ENCODE measurements at regions not wholly inside any gene's neighbourhood (a gene's known extent, or its start where the extent isn't known, plus 50 kb on each side); places are given as distances from the start of the nearest gene placed in this dataset.
"Not testable (repeated sequence)": the region's sequence is repeated elsewhere in the genome, so short reads cannot be mapped to it uniquely, and the experiment has no call there.

DNA sequence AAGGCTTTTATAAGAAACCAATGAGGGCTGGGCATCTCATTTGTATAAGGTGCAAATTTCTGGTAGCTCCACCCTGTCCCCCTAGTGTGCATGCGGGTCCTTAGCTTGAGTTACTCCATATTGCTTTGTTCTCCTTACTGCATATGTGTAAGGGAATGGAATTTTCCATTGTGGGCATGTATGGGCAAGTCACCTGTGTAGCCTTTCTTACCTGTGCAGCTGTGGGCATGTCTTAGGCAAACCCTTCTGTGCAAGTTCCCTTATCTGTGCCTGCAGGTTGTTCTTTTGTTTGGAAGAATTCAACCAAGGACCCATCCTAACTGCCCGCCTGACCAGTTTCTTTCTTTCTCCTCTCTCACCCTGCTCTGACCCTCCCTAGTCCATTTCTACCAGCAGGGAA, 122.8 kb upstream of the HS3ST4 start:
- Histone ChIP-seq H3K27ac (ENCODE audit: low read depth, low read length, poor library complexity, severe bottlenecking) (no peak overlapping the region), H3K36me3 (ENCODE audit: insufficient read depth, low read length) (no peaks in the 10 kb centered on the region), H4K20me1 (ENCODE audit: insufficient read depth, low read length) (no peaks in the 10 kb centered on the region), H3K4me3 (ENCODE audit: low read depth, low read length, poor library complexity, severe bottlenecking) (no peak overlapping the region), H3K9ac (ENCODE audit: low read length) (no peak overlapping the region), H3K27me3 (ENCODE audit: insufficient read depth, low read length) (no peaks in the 10 kb centered on the region), H3F3A (ENCODE audit: insufficient read depth, low read length) (no peaks in the 10 kb centered on the region), H2AFZ (ENCODE audit: low read length) (no peak overlapping the region), H3K9me2 (ENCODE audit: low read depth, low read length) (no peaks in the 10 kb centered on the region), H3K4me1 (ENCODE audit: insufficient read depth, low read length, severe bottlenecking) (no peaks in the 10 kb centered on the region), H3K9me3 (ENCODE audit: low read length) (no peaks in the 10 kb centered on the region), H3K4me2 (ENCODE audit: low read length) (no peak overlapping the region), H3K79me2 (ENCODE audit: insufficient read depth, low read length) (no peaks in the 10 kb centered on the region)
- TF ChIP-seq, protein P1, sequence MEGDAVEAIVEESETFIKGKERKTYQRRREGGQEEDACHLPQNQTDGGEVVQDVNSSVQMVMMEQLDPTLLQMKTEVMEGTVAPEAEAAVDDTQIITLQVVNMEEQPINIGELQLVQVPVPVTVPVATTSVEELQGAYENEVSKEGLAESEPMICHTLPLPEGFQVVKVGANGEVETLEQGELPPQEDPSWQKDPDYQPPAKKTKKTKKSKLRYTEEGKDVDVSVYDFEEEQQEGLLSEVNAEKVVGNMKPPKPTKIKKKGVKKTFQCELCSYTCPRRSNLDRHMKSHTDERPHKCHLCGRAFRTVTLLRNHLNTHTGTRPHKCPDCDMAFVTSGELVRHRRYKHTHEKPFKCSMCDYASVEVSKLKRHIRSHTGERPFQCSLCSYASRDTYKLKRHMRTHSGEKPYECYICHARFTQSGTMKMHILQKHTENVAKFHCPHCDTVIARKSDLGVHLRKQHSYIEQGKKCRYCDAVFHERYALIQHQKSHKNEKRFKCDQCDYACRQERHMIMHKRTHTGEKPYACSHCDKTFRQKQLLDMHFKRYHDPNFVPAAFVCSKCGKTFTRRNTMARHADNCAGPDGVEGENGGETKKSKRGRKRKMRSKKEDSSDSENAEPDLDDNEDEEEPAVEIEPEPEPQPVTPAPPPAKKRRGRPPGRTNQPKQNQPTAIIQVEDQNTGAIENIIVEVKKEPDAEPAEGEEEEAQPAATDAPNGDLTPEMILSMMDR (IDR thresholded peaks at IDR 0.05; ENCODE audit: low read length), result no peak
- no peak for TF ChIP-seq EZH2 (IDR thresholded peaks at IDR 0.05; ENCODE audit: borderline replicate concordance, low read length)

DNA sequence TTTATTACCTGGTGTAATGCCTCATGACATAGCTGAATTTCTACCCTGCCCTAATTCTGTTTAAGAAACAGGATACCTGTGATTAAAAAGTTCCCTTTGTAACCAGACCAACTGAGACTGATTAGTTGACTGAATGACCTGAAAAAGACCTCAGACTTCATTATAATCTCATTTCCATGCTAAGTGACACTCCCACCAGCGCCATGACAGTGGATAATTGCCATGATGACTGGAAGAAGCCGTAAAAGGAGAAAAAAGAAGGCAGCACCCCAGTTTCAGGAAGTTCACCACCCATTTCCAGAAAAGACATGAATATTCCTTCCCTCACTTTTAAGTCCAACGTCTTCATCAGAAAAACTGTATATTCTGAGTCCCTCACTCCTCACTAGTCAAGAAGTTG, 125.6 kb upstream of the HS3ST4 start:
- no peak overlapping the region for H3K4me2 ChIP-seq (ENCODE audit: low read length)
- H3K4me3 ChIP-seq (ENCODE audit: low read depth, low read length, poor library complexity, severe bottlenecking), result no peak overlapping the region
- H3K36me3 ChIP-seq (ENCODE audit: insufficient read depth, low read length), result no peaks in the 10 kb centered on the region
- no peak overlapping the region for H2AFZ ChIP-seq (ENCODE audit: low read length)
- H3K27ac ChIP-seq (ENCODE audit: low read depth, low read length, poor library complexity, severe bottlenecking), result no peak overlapping the region
- no peaks in the 10 kb centered on the region for H3K79me2 ChIP-seq (ENCODE audit: insufficient read depth, low read length)
- H3K9ac ChIP-seq (ENCODE audit: low read length), result no peak overlapping the region
- TF ChIP-seq, protein P1 (IDR thresholded peaks at IDR 0.05; ENCODE audit: low read length), result no peak
- no peak for TF ChIP-seq EZH2 (IDR thresholded peaks at IDR 0.05; ENCODE audit: borderline replicate concordance, low read length)
- no peaks in the 10 kb centered on the region for H3K9me3 ChIP-seq (ENCODE audit: low read length)
- no peaks in the 10 kb centered on the region for H4K20me1 ChIP-seq (ENCODE audit: insufficient read depth, low read length)
- H3K27me3 ChIP-seq (ENCODE audit: insufficient read depth, low read length), result no peaks in the 10 kb centered on the region
- H3F3A ChIP-seq (ENCODE audit: insufficient read depth, low read length), result no peaks in the 10 kb centered on the region
- H3K9me2 ChIP-seq (ENCODE audit: low read depth, low read length), result no peaks in the 10 kb centered on the region
- H3K4me1 ChIP-seq (ENCODE audit: insufficient read depth, low read length, severe bottlenecking), result no peaks in the 10 kb centered on the region

DNA sequence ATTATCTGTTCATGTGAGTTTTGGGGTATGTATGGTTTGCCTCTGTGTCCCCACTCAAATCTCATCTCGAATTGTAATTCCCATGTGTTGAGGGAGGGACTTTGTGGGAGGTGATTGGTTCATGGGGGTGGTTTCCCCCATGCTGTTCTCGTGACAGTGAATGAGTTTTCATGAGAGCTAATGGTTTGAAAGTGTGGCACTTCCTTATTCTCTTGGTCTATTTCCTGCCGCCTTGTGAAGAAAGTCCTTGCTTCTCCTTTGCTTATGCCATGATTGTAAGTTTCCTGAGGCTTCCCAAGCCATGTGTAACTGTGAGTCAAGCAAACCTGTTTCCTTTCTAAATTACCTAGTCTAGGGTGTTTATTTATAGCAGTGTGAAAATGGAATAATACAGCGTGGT, 128.1 kb upstream of the HS3ST4 start:
- no peaks in the 10 kb centered on the region for H3K4me1 ChIP-seq (ENCODE audit: insufficient read depth, low read length, severe bottlenecking)
- H3K79me2 ChIP-seq (ENCODE audit: insufficient read depth, low read length), result no peaks in the 10 kb centered on the region
- no peak overlapping the region for H3K9ac ChIP-seq (ENCODE audit: low read length)
- no peak overlapping the region for H3K27ac ChIP-seq (ENCODE audit: low read depth, low read length, poor library complexity, severe bottlenecking)
- no peak for TF ChIP-seq EZH2 (IDR thresholded peaks at IDR 0.05; ENCODE audit: borderline replicate concordance, low read length)
- TF ChIP-seq, protein P1 (IDR thresholded peaks at IDR 0.05; ENCODE audit: low read length), result no peak
- no peak overlapping the region for H2AFZ ChIP-seq (ENCODE audit: low read length)
- H3K9me2 ChIP-seq (ENCODE audit: low read depth, low read length), result no peaks in the 10 kb centered on the region
- no peaks in the 10 kb centered on the region for H3K36me3 ChIP-seq (ENCODE audit: insufficient read depth, low read length)
- no peaks in the 10 kb centered on the region for H3K9me3 ChIP-seq (ENCODE audit: low read length)
- no peak overlapping the region for H3K4me3 ChIP-seq (ENCODE audit: low read depth, low read length, poor library complexity, severe bottlenecking)
- H3K4me2 ChIP-seq (ENCODE audit: low read length), result no peak overlapping the region
- H4K20me1 ChIP-seq (ENCODE audit: insufficient read depth, low read length), result no peaks in the 10 kb centered on the region
- no peaks in the 10 kb centered on the region for H3F3A ChIP-seq (ENCODE audit: insufficient read depth, low read length)
- no peaks in the 10 kb centered on the region for H3K27me3 ChIP-seq (ENCODE audit: insufficient read depth, low read length)

DNA sequence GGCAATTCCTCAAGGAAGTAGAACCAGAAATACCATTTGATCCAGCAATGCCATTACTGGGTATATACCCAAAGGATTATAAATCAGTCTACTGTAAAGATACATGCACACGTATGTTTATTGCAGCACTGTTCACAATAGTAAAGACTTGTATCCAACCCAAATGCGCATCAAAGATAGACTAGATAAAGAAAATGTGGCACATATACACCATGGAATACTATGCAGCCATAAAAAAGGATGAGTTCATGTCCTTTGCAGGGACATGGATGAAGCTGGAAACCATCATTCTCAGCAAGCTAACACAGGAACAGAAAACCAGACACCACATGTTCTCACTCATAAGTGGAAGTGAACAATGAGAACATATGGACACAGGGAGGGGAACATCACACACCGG, 130.0 kb upstream of the HS3ST4 start:
- H3K79me2 ChIP-seq (ENCODE audit: insufficient read depth, low read length); H3K9me3 ChIP-seq (ENCODE audit: low read length); H3K4me2 ChIP-seq (ENCODE audit: low read length); H3F3A ChIP-seq (ENCODE audit: insufficient read depth, low read length); H3K9me2 ChIP-seq (ENCODE audit: low read depth, low read length); H3K9ac ChIP-seq (ENCODE audit: low read length); H3K27me3 ChIP-seq (ENCODE audit: insufficient read depth, low read length); H3K4me3 ChIP-seq (ENCODE audit: low read depth, low read length, poor library complexity, severe bottlenecking); H4K20me1 ChIP-seq (ENCODE audit: insufficient read depth, low read length); H3K36me3 ChIP-seq (ENCODE audit: insufficient read depth, low read length); H2AFZ ChIP-seq (ENCODE audit: low read length); H3K27ac ChIP-seq (ENCODE audit: low read depth, low read length, poor library complexity, severe bottlenecking); H3K4me1 ChIP-seq (ENCODE audit: insufficient read depth, low read length, severe bottlenecking): not testable (repeated sequence)

DNA sequence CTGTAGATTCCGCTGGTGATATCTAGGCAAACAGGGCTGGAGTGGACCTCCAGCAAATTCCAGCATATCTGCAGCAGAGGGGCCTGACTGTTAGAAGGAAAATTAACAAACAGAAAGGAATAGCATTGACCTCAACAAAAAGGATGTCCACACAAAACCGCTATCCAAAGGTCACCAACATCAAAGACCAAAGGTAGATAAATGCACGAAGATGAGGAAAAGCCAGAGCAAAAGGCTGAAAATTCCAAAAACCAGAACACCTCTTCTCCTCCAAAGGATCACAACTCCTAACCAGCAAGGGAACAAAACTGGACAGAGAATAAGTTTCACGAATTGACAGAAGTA, 134.8 kb upstream of the HS3ST4 start:
- not testable (repeated sequence) for H3F3A ChIP-seq (ENCODE audit: insufficient read depth, low read length); H3K36me3 ChIP-seq (ENCODE audit: insufficient read depth, low read length); H2AFZ ChIP-seq (ENCODE audit: low read length); H3K9ac ChIP-seq (ENCODE audit: low read length); H3K27ac ChIP-seq (ENCODE audit: low read depth, low read length, poor library complexity, severe bottlenecking); H4K20me1 ChIP-seq (ENCODE audit: insufficient read depth, low read length); H3K4me2 ChIP-seq (ENCODE audit: low read length); H3K9me3 ChIP-seq (ENCODE audit: low read length); H3K4me3 ChIP-seq (ENCODE audit: low read depth, low read length, poor library complexity, severe bottlenecking); H3K27me3 ChIP-seq (ENCODE audit: insufficient read depth, low read length); H3K4me1 ChIP-seq (ENCODE audit: insufficient read depth, low read length, severe bottlenecking); H3K9me2 ChIP-seq (ENCODE audit: low read depth, low read length); H3K79me2 ChIP-seq (ENCODE audit: insufficient read depth, low read length)
